Nephron progenitor cell (in vitro differentiated cells): ENCODE measurements at regions not wholly inside any gene's neighbourhood (a gene's known extent, or its start where the extent isn't known, plus 50 kb on each side); places are given as distances from the start of the nearest gene placed in this dataset.
A peak's percentile ranks its signal among the peaks of the same experiment; 100 is the strongest.

Source experiments
- DNase-seq: peaks from one replicate; pipeline ENCODE4 v3.0.0; 2021
- H3K27ac Mint-ChIP-seq: 2 replicates; pipeline ENCODE4 v1.8.0; 2021; ENCODE audit warnings: mild to moderate bottlenecking, moderate library complexity, mixed read lengths
- H3K27me3 Mint-ChIP-seq: 2 replicates; pipeline ENCODE4 v1.8.0; 2021; ENCODE audit warnings: mild to moderate bottlenecking, low read depth, mixed read lengths; ENCODE audit not compliant: poor library complexity
- H3K36me3 Mint-ChIP-seq: 2 replicates; pipeline ENCODE4 v1.8.0; 2021; ENCODE audit warnings: low read depth, mixed read lengths
- H3K4me1 Mint-ChIP-seq: 2 replicates; pipeline ENCODE4 v1.8.0; 2021; ENCODE audit warnings: mixed read lengths
- H3K4me3 Mint-ChIP-seq: 2 replicates; pipeline ENCODE4 v1.8.0; 2021; ENCODE audit warnings: mild to moderate bottlenecking, moderate library complexity, mixed read lengths
- H3K9me3 Mint-ChIP-seq: 2 replicates; pipeline ENCODE4 v1.8.0; 2021; ENCODE audit warnings: mild to moderate bottlenecking, moderate library complexity, mixed read lengths
- TF ChIP-seq, protein P1 (sequence below): fragments of 200-600 bp; sonication (generic); IDR thresholded peaks from 2 replicates; pipeline ENCODE4 v1.5.0; 2021; ENCODE audit warnings: antibody characterized with exemption

DNA sequence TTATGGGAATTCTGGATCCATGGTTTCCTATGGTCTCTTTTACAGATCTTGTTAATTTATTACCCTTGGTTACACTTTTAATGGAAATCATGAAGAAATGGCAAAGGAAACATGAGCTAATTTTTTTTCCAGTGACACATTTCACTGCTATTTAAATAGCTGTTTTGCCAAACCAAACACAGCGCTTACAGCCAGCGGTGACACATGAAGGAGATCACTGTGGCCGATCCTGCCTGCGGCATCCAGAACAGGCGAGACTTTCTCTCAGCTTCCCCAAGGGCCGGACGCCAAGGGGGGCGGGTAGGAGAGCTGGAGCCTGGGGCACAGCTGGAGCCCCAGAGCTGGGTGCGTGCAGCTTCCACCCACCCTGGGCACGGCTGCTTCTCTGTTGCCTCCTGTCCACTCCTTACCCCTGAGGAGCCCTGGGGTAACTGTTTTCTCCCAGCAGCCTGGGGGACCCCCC is 81.4 kb upstream of the PKDCC start:
- TF ChIP-seq, protein P1, sequence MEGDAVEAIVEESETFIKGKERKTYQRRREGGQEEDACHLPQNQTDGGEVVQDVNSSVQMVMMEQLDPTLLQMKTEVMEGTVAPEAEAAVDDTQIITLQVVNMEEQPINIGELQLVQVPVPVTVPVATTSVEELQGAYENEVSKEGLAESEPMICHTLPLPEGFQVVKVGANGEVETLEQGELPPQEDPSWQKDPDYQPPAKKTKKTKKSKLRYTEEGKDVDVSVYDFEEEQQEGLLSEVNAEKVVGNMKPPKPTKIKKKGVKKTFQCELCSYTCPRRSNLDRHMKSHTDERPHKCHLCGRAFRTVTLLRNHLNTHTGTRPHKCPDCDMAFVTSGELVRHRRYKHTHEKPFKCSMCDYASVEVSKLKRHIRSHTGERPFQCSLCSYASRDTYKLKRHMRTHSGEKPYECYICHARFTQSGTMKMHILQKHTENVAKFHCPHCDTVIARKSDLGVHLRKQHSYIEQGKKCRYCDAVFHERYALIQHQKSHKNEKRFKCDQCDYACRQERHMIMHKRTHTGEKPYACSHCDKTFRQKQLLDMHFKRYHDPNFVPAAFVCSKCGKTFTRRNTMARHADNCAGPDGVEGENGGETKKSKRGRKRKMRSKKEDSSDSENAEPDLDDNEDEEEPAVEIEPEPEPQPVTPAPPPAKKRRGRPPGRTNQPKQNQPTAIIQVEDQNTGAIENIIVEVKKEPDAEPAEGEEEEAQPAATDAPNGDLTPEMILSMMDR: no peak
- Mint-ChIP-seq H3K4me1 (peaks cover 85% of the 10 kb centered on the region), H3K36me3 (no peaks in the 10 kb centered on the region), H3K4me3 (no peak overlapping the region), H3K27me3 (peaks cover 40% of the 10 kb centered on the region), H3K9me3 (no peaks in the 10 kb centered on the region), H3K27ac (no peak overlapping the region)
- no peak for DNase-seq

DNA sequence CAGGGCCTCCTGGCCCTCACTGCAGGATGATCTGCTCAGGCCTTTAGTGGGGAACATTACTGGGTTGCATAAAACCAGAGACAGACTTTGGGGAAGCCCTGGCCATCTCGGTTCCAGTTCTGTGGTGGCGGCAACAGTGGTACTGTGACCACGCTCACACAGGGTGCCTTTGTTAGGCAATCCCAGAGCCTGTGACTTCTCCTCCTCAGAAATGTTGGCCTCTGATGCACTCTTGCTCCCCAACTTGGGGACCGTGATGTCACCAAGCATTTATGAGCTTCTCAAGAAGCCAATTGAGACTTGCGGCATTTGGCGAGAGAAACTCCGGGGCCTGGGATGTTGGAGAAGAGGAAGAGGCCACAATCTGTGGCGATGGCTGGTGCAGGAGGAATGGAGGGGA is 80.9 kb upstream of the PKDCC start:
- Mint-ChIP-seq H3K36me3 (no peaks in the 10 kb centered on the region), H3K4me3 (no peak overlapping the region), H3K27ac (no peak overlapping the region), H3K9me3 (no peaks in the 10 kb centered on the region), H3K4me1 (peaks cover 85% of the 10 kb centered on the region), H3K27me3 (peaks cover 42% of the 10 kb centered on the region)
- TF ChIP-seq, protein P1: no peak
- no peak for DNase-seq

DNA sequence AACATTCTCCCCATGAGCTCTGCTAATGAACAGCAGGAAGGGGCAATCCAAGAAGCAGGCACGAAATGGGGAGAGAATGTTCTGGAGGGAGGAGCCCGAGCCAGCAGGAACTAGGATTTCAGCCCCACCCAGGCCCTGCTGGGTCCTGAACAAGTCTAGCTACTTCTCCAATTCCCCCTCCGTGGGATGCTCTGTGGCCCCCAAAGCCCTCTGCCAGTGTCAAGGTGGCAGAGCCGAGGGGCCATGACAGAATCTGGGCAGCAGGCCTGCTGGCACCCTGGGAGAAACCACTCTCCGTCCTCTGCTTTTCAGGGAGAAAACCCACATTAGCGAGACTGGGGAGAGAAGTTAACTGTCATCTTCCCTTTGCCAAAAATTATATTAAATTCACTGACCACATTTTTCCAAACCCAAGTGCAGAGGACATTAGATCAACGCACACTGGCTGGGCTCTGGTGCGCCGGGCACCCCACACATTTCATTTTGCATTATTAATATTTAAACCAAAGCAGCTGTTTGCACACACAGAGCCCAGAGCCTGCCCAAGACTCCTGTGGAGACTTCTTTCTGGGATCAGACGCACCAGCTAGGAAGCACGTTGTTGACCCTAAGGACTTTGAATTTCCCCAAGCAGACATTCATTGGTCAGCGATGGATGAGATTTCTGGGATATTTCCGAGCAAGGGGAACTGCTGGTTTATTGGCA is 80.2 kb upstream of the PKDCC start:
- Mint-ChIP-seq H3K4me1 (peaks cover 85% of the 10 kb centered on the region), H3K27ac (no peak overlapping the region), H3K27me3 (peaks cover 45% of the 10 kb centered on the region), H3K36me3 (no peaks in the 10 kb centered on the region), H3K4me3 (no peak overlapping the region), H3K9me3 (no peaks in the 10 kb centered on the region)
- TF ChIP-seq, protein P1: no peak
- no peak for DNase-seq

DNA sequence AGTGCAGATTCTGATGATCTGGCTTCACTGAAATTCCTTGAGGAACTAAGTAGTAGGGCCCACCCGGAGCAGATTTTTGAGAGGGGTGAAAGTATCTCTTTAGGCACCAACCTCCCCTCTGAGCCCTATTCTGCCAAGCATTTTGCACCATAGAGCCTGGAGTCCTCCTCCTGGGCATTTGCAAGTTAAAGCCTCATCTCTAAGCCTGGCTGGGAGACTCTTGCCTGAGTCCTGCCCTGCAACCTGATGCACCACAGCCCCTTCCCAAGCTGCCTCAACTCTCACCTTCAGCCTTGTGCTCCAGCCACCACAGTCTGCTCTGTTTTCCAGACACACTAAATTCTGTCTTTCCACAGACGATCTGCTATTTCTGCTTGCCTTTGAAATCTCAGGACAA is 79.6 kb upstream of the PKDCC start:
- Mint-ChIP-seq H3K4me1 (peaks cover 85% of the 10 kb centered on the region), H3K9me3 (no peaks in the 10 kb centered on the region), H3K36me3 (no peaks in the 10 kb centered on the region), H3K4me3 (peak overlapping the region; percentile 5), H3K27me3 (peaks cover 50% of the 10 kb centered on the region), H3K27ac (peak overlapping the region; percentile 11)
- DNase-seq: no peak
- TF ChIP-seq, protein P1: no peak

DNA sequence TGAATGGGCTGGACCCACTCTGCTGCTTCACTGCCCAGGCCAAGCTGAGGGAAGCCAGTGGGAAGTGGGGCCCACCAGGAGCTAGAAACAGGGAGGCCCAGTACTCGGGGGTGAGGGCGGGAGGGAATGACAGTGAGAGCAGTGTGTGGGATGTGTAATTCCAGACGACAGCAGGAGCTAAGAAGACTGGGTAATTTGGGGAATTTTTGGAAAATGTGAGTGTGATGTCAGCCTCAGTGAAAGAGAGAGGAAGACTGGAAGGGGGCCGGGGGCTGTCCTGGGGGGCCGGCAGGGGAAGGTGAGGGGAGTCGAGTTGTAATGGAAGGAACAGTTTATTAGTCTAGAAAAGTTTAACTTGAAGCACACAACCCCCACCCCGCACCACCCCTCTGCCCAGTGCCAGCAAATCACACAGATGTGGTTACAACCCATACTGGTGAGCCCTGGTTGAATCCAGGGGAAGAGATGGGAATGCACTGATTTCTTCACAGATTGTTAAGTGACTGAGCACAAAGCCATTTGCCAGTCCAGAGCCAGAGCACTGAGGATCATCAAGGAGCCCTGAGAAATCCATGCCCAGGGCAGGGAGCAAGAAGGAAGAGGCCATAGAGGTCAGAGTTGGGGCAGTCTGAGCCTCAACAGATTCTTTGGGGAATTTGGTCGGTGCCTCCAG is 76.7 kb upstream of the PKDCC start:
- Mint-ChIP-seq H3K9me3 (no peaks in the 10 kb centered on the region), H3K27me3 (peaks cover 69% of the 10 kb centered on the region), H3K36me3 (no peaks in the 10 kb centered on the region), H3K4me1 (peaks cover 63% of the 10 kb centered on the region), H3K27ac (peak overlapping the region; percentile 89), H3K4me3 (no peak overlapping the region)
- TF ChIP-seq, protein P1: no peak
- no peak for DNase-seq
